NCI-H748 treated with DMSO at 0.1 percent for 48 hours (cell line): ENCODE measurements at regions not wholly inside any gene's neighbourhood (a gene's known extent, or its start where the extent isn't known, plus 50 kb on each side); places are given as distances from the start of the nearest gene placed in this dataset.

ENCODE experiments used
- DNase-seq: peaks from one replicate; lab custom pipeline; 2025; lab: John Stamatoyannopoulos, UW

- no peak for DNase-seq
These were observed 412.0 kb downstream of the MEIS1 start for GRCh38 chr2:66846887-66847286.

- DNase-seq, result no peak
These were observed 414.3 kb downstream of the MEIS1 start for GRCh38 chr2:66849153-66849755.

DNA sequence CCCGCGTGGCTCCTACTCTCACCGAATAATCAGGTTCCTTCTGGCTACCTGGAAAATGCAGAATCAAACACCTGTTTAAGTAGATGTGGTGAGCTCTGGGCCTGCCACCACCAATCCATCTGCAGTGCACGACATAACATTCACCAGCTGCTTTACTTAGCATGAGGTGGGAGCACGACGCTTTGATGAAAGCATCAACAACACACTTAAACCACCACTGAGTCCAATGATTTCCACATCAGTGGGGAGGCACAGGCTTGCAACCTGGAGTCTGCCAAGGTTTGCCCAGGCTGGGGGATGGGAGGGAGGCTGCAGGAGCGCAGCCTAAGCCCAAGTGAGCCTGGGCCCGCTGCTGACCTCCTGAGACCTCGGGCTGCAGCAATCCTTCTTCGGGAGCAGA is 415.5 kb downstream of the MEIS1 start:
- DNase-seq, result no peak

DNA sequence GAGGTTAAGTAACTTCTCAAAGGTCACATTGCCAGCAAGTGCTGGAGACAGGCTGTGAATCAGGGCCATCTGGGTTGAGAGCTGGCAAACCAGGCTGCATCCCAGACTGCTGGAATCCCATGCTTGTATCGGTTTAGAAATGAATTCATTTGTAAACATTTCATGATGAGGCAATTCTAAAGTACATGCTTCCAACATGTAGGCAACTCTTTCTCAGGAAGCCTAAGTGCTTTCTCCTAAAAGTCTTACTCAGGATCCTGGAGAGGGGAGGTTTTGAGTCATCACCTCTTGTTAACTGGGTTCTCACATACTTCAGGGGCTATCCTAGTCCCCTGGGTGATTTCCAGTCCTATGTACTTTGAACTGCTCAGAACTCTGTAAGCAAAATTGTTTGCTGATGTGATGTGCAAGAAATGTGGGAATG is 416.5 kb downstream of the MEIS1 start:
- DNase-seq, result no peak

DNA sequence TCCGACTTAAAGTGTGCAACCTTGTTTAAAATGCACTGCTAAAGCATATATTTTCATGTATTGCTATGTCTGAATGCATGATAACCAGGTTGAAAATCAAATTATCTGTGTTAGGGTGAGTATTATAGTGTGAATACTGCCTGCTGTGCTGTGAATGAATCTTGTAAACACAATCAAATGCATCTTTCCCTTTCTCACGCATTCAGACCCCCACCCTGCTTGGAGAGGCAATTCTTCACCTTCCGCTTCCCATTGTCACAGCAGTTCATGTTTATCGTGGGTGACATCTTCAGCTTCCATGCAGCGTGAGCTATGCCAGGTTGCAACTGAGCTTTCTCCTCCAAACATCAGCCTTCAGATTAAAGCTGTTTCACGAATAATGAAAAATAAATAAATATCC is 418.0 kb downstream of the MEIS1 start:
- DNase-seq, result no peak

DNA sequence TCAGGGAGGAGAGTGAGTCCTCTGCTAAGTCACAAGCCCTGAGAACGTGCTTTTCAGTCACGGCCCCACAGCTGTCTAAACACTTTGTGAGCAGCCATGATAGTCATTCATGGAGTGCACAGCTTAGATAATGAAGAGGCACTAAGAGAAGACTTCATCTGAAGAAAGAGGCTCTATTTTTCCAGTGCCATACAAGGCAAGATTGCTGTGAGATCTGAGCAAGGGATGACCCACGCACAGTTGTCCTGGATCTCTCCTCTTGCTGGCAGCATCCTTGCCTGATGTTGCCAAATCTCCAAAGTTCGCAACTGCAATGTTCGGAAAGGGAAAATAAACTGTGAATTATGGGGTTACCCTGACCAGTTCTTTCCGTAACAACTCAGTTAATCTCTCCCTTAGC is 418.7 kb downstream of the MEIS1 start:
- no peak for DNase-seq

- DNase-seq, result no peak
These were observed 419.4 kb downstream of the MEIS1 start for GRCh38 chr2:66854298-66854697.

DNA sequence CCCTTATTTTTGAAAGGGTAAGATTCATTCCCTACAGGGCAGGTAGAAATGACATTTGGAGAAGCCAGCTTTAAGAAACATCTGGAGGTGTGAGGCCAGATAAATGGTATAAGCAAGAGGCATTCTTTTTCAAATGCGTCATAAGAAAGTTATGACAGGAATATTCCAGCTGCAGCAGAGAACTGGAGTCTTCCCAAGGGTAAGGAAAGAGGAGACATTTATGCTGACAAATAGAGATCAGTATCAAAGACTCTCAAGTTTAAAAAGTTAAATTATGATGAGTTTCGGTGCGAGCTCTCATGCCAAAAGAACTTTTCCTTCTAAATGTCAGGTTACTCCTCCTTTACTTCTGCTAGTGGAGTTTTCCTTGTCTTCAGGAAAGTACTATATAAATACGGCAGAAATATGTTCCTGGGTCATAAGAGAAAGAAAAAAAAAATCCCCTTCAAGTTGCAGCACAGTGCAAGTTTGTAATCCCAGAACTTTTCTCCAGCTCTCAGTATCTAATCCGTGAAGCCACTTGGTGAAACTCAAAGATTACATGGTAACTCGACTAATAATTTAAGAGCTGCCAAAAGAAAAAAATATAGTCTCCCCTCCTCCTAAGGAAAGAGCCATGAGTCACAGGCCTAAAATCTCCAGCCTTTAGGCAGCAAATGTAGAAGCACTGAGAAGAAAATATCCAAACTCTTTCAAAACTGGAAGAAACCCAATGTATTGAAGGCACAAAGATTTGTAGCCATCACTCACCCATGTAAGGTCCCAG is 428.1 kb downstream of the MEIS1 start:
- DNase-seq, result no peak

DNA sequence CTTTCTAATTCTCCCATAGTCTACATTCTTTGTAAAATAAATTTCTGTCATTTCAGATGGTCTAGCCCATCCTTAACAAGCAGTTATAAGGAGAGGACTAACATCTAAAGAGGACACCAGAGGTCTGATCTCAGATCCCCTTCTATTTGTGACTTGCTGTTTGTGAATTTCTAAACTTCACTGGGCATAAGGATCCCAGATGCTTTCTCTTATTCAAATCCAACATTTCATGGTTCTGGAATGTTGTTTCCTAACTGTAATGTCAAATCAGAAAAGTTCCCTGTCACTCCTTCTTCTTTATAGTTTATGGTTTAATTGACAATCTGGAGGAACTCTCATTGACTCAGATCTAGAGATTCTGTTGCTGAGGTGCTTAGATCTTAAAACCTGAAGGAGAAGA is 430.2 kb downstream of the MEIS1 start:
- no peak for DNase-seq

DNA sequence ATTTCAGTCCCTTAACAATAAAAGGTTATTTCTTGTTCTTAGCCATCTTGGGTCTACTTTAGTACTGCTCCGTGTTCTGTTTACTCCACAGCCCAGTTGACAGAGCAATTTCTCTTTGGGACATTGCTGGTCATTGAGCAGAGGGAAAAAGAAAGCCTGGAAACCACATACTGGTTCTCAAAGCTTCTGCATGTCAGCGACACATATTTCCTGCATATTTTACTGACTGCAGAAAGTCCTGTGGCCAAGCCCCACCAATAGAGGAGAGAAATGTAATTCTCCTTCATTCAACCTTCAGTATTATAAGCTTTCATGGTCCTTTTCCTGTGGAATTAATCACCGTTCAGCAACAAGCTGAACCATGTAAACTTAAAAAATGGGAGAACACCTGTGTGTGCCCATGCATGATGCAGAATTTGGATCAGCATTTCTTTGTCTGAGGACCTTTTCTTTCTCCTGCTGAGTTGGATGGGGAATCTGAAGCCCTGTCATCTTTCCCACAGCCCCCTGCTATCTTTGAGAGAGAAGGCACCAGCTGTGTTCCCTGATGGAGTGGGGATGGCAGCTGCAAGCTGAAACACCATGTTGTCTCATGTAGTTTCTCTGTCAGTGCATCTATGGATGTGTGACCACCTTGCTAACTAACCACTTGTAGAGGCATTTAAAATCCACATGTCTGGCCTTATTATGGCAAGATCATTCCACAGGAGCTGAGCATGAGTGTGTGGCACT is 431.6 kb downstream of the MEIS1 start:
- DNase-seq, result no peak

DNA sequence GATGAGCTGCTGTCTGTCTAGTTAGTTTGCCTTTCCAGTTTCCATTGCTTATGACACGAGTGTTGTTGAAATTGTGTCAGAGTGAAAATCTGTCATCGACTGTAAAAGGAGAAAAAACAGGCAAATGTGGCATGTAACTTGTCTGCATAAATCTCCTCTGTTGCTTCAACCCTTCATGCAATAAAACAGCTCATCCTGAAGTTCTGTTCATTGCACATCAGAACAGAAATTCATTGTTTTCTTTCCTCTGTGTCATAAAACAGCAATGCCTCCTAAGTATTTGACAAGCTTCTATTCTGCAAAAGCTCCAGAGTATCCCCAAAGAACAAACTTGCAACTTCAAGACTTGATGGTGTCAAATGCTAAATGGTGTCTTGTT is 432.1 kb downstream of the MEIS1 start:
- DNase-seq, result no peak

DNA sequence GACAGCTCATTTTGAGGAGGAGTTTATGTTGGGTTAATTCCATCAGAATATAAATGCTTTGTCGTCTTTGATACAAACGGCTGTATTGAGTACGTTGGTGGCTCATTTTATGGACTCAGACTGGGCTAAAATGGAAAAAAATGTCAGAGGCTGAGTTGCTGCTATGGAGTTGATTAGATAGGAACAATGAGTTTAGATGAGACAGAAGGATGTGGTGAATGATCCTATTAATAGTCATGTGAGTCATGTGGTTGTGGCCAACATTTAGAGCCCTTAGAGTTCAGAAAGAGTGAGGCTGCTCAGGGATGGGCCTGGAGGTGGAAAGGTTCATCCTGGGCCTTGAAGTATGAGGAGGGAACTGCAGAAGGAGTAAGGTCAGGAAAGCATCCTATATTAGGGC is 434.2 kb downstream of the MEIS1 start:
- no peak for DNase-seq

DNA sequence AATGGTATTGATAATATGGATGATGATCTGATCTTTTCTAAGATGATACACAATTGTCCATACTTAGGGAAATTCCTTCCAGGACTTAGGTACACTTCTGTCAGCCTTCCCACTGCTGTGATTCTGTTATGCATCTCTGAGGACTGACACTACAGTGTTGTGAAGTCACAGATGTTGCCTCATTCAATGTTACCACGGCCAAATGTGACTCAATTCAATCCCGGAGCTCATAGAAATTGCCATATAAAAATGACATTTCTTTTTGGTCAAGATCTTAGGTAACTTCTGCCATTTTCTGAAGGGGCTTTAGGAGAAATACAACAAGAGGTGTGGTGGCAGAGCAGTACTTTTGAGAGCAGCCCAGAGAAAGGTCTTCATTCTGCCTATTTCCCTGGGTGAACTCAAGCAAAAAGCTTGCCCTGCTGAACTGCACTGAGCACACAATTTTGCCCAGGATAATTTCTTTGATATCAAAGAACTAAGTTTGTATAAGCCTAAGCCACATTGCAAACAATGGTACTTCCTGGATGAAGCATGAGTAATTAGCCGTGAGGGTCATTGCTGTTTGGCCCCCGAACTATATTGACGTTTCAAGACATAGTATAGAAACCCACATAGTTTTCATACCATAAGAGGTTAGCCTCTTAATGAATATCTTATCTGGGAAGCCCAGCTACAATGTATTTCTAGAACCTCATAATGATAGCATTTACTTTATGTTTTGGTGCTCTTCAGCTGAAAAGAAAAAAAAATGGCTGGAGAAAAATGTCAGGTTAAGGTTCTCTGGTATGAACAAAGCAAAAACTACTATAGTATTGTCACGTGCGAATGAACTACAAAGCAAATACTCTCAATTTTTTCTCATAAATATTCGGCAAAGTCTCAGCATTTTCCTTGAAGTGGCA is 437.4 kb downstream of the MEIS1 start:
- no peak for DNase-seq

DNA sequence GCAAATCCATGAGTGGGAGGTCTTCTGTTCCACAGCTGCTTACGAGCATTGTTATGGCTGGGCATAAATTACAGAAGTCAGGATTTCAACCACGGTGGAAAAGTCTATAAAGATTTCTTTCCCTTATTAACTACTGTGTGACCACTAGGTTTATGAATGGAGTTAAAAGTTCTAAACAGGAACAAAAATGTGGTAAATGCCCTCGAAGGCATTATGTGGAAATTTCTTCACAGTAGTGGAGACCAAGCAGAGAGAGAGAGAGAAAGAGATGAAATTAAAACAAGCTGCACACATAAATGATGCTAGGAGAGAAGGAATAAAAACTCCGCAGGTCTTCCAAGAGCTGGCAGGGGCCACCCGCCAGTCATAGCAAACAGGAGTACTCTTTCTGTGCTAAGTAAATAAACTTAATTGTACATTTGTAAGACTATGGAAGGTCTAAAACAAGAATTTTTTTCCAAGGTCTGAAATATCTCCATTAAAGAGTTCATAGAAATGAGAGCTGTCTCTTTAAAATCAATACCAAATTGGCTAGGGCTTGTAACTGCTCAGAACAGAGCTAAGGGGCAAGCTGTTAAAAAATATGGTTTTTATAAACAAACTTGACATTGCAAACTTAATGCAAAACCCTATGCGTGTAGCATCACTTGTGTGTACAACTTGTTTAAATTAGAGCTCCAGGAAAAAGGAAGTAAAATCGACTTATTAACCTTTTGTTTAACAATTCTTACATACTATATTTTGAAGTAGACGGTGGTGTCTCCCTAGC is 438.2 kb downstream of the MEIS1 start:
- no peak for DNase-seq

DNA sequence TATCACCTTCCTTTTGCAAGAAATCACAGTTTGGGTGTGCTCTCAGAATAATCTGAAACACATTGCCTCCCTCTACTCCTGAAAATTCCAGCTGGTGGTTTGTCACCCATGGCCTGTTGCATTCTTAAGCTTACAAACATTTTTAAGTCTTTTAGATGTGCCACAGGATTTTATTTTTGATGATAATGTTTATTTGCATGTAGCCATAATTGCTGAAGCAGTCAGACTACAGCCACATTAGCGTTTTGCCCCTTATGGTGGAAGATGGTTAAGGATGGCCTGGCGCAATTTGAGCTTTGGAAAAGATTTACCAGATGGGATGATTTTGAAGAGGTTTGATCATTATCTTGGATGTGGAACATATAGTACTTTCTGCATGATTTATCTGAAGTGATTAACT is 439.5 kb downstream of the MEIS1 start:
- DNase-seq, result no peak

- DNase-seq, result no peak
These were observed 441.1 kb downstream of the MEIS1 start for GRCh38 chr2:66875941-66876462.

- no peak for DNase-seq
These were observed 451.0 kb downstream of the MEIS1 start for GRCh38 chr2:66885775-66886383.

DNA sequence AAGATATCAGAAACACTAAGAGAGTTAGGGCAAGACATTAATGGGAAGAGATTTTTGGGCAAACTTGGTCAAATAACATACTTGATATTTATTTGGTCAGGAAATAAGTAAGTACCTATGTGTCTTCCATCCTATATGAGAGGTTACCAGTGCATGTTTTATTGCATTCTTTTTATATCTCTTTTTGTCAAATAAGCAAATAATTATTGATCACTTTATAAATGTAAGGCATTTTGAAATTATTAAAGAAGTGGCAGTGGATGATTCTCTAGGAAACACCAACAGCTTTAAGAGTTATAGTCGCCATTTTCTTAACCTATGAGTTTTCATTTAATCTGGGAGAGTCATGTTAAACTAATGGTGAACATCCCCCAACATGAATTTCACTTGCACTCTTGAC is 453.3 kb downstream of the MEIS1 start:
- DNase-seq, result no peak

DNA sequence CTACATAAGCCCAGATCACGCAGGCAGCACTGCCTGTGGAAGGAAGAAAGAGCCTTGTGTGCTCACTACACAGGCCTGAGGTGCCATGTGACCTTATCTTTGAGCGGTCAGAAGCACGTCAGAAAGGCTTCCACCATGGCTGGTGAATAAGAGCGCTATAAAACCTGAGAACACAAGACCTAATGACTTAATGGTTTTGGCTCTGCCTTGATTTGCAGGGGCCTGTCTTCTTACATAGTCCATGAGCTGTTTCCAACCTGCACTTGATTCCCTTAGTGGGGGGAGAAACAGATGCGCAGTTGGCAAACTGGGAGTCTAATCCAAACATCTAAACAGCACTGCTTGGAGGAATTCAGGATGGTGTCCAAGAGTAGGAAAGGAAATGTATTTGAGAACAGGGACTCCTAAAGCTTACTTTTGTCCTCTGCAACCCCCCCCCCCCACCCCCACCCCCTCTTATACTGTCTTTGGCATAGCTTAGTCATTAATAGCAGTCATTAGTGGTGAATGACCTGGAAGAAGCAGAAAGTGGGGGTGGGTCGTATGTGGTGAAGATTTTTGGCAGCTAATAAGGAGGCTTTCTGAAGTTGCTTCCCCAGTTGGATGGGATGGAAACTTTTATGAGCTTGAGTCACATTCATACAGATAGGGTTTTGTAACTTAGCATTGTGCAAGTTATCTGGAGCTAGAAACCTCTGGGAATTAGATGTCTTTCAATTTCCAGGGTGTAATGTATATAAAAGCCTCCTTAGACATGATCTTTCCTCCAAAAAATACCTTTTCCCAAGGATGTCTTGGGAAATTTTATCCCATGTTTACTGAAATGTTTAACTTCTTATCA is 454.1 kb downstream of the MEIS1 start:
- no peak for DNase-seq

- DNase-seq, result no peak
These were observed 454.6 kb downstream of the MEIS1 start for GRCh38 chr2:66889632-66889882.
